ENCODE measurements at regions not wholly inside any gene's neighbourhood (a gene's known extent, or its start where the extent isn't known, plus 50 kb on each side); places are given as distances from the start of the nearest gene placed in this dataset.

- Mint-ChIP-seq H3K9me3 (ENCODE audit: insufficient read depth) (no peaks in the 10 kb centered on the region), H3K27ac (no peak overlapping the region), H3K4me3 (no peak overlapping the region), H3K27me3 (no peaks in the 10 kb centered on the region), H3K4me1 (no peaks in the 10 kb centered on the region)
- POLR2A ChIA-PET, result no interaction called here
- intact Hi-C loops (cut with micrococcal nuclease), result no loop called here
- no peak for DNase-seq
- Histone ChIP-seq H3K4me3 (ENCODE audit: control extremely low read depth in 1 of 5, extremely low read depth in 1 of 5, insufficient read depth in 1 of 5, low read depth in 2 of 5, low read length in 4 of 5) (no peak overlapping the region), H3K9ac (ENCODE audit: low read length) (no peak overlapping the region), H3K4me2 (replicated peaks; ENCODE audit: low read depth, low read length, poor library complexity, severe bottlenecking) (no peak overlapping the region), H3K27ac (ENCODE audit: low read length in 2 of 2) (no peak overlapping the region), H3K79me2 (ENCODE audit: control insufficient read depth, insufficient read depth, low read length) (no peaks in the 10 kb centered on the region), H3K4me1 (ENCODE audit: control insufficient read depth in 2 of 2, insufficient read depth in 2 of 2, low read length in 2 of 2) (no peaks in the 10 kb centered on the region), H3K27me3 (replicated peaks in 1 of 4; ENCODE audit: control extremely low read depth in 1 of 4, control insufficient read depth in 3 of 4, insufficient read depth in 4 of 4, low read length in 3 of 4) (no peaks in the 10 kb centered on the region), H4K20me1 (ENCODE audit: control insufficient read depth, insufficient read depth, low read length, poor library complexity, severe bottlenecking) (no peaks in the 10 kb centered on the region), H3K36me3 (replicated peaks in 1 of 2; ENCODE audit: control extremely low read depth in 1 of 2, control insufficient read depth in 1 of 2, extremely low read depth in 1 of 2, insufficient read depth in 2 of 2, low read length in 1 of 2) (no peaks in the 10 kb centered on the region), H3K9me3 (ENCODE audit: control extremely low read depth in 1 of 3, control insufficient read depth in 2 of 3, insufficient read depth in 1 of 3, low read length in 2 of 3) (peaks cover 0 to 25% (median 5%) of the 10 kb centered on the region in 3 donors), H2AFZ (ENCODE audit: insufficient read depth, low read depth, low read length, poor library complexity, severe bottlenecking) (no peak overlapping the region)
- no peak for ATAC-seq (ENCODE audit: low read depth)
- WGBS (ENCODE audit: insufficient coverage), result 93% methylated on average over 6 of the region's 8 CpGs
- no peak for TF ChIP-seq EZH2 (IDR thresholded peaks at IDR 0.05; ENCODE audit: borderline replicate concordance, insufficient read depth, low read depth, low read length, poor library complexity, severe bottlenecking)
- TF ChIP-seq, protein P1, sequence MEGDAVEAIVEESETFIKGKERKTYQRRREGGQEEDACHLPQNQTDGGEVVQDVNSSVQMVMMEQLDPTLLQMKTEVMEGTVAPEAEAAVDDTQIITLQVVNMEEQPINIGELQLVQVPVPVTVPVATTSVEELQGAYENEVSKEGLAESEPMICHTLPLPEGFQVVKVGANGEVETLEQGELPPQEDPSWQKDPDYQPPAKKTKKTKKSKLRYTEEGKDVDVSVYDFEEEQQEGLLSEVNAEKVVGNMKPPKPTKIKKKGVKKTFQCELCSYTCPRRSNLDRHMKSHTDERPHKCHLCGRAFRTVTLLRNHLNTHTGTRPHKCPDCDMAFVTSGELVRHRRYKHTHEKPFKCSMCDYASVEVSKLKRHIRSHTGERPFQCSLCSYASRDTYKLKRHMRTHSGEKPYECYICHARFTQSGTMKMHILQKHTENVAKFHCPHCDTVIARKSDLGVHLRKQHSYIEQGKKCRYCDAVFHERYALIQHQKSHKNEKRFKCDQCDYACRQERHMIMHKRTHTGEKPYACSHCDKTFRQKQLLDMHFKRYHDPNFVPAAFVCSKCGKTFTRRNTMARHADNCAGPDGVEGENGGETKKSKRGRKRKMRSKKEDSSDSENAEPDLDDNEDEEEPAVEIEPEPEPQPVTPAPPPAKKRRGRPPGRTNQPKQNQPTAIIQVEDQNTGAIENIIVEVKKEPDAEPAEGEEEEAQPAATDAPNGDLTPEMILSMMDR (IDR thresholded peaks at IDR 0.05), result no peak
- CTCF ChIA-PET, result interaction anchor here (1.2 kb wide), 1 partner anchor 9 kb away, joined by 4 read pairs; no protein-coding TSS in a partner anchor
These were observed 85.5 kb upstream of the FRMD1 start for GRCh38 chr6:168164462-168165061.

- intact Hi-C loops (cut with micrococcal nuclease), result no loop called here
- Mint-ChIP-seq H3K27me3 (no peaks in the 10 kb centered on the region), H3K27ac (no peak overlapping the region), H3K9me3 (ENCODE audit: insufficient read depth) (no peaks in the 10 kb centered on the region), H3K4me3 (no peak overlapping the region), H3K4me1 (no peaks in the 10 kb centered on the region)
- ChIA-PET POLR2A (no interaction called here), CTCF (no interaction called here)
- 86% methylated on average over 7 of the region's 14 CpGs for WGBS (ENCODE audit: insufficient coverage)
- Histone ChIP-seq H3K79me2 (ENCODE audit: control insufficient read depth, insufficient read depth, low read length) (no peaks in the 10 kb centered on the region), H3K9me3 (ENCODE audit: control extremely low read depth in 1 of 3, control insufficient read depth in 2 of 3, insufficient read depth in 1 of 3, low read length in 2 of 3) (peaks cover 0 to 17% (median 3%) of the 10 kb centered on the region in 3 donors), H3K4me2 (replicated peaks; ENCODE audit: low read depth, low read length, poor library complexity, severe bottlenecking) (no peak overlapping the region), H3K9ac (ENCODE audit: low read length) (no peak overlapping the region), H3K27ac (ENCODE audit: low read length in 2 of 2) (no peak overlapping the region), H3K4me1 (ENCODE audit: control insufficient read depth in 2 of 2, insufficient read depth in 2 of 2, low read length in 2 of 2) (no peaks in the 10 kb centered on the region), H3K27me3 (replicated peaks in 1 of 4; ENCODE audit: control extremely low read depth in 1 of 4, control insufficient read depth in 3 of 4, insufficient read depth in 4 of 4, low read length in 3 of 4) (no peaks in the 10 kb centered on the region), H3K4me3 (ENCODE audit: control extremely low read depth in 1 of 5, extremely low read depth in 1 of 5, insufficient read depth in 1 of 5, low read depth in 2 of 5, low read length in 4 of 5) (no peak overlapping the region), H4K20me1 (ENCODE audit: control insufficient read depth, insufficient read depth, low read length, poor library complexity, severe bottlenecking) (no peaks in the 10 kb centered on the region), H2AFZ (ENCODE audit: insufficient read depth, low read depth, low read length, poor library complexity, severe bottlenecking) (no peak overlapping the region), H3K36me3 (replicated peaks in 1 of 2; ENCODE audit: control extremely low read depth in 1 of 2, control insufficient read depth in 1 of 2, extremely low read depth in 1 of 2, insufficient read depth in 2 of 2, low read length in 1 of 2) (no peaks in the 10 kb centered on the region)
- ATAC-seq (ENCODE audit: low read depth), result no peak
- TF ChIP-seq, protein P1 (IDR thresholded peaks at IDR 0.05), result no peak
- TF ChIP-seq EZH2 (IDR thresholded peaks at IDR 0.05; ENCODE audit: borderline replicate concordance, insufficient read depth, low read depth, low read length, poor library complexity, severe bottlenecking), result no peak
- no peak for DNase-seq
These were observed 84.2 kb upstream of the FRMD1 start for GRCh38 chr6:168163096-168163731.
